GM21723 (cell line): ENCODE measurements at regions not wholly inside any gene's neighbourhood (a gene's known extent, or its start where the extent isn't known, plus 50 kb on each side); places are given as distances from the start of the nearest gene placed in this dataset.
"Not testable (repeated sequence)": the region's sequence is repeated elsewhere in the genome, so short reads cannot be mapped to it uniquely, and the experiment has no call there.

ENCODE experiments used
- ATAC-seq: cut with Tn5 transposase; IDR thresholded peaks from one replicate; pipeline ENCODE4 v1.9.1; 2021; ENCODE audit warnings: mild to moderate bottlenecking, moderate library complexity; ENCODE audit not compliant: unreplicated experiment

- ATAC-seq = no peak
Measured at GRCh38 chr13:58341318-58341717, 709.8 kb downstream of the PCDH17 start.

GRCh38 chr13:58343076-58343475, 711.5 kb downstream of the PCDH17 start:
- ATAC-seq = no peak

GRCh38 chr13:58352100-58352499, 720.6 kb downstream of the PCDH17 start:
- not testable (repeated sequence) for ATAC-seq

GRCh38 chr13:58369936-58370335, 738.4 kb downstream of the PCDH17 start:
- ATAC-seq = no peak

- no peak for ATAC-seq
Measured at GRCh38 chr13:58376349-58376748, 744.8 kb downstream of the PCDH17 start.

- ATAC-seq = no peak
Measured at GRCh38 chr13:58376775-58377174, 745.2 kb downstream of the PCDH17 start.

GRCh38 chr13:58379221-58379620, 747.7 kb downstream of the PCDH17 start:
- ATAC-seq = no peak

- not testable (repeated sequence) for ATAC-seq
Measured at GRCh38 chr13:58385336-58385735, 753.8 kb downstream of the PCDH17 start.

GRCh38 chr13:58397596-58398387, 766.2 kb downstream of the PCDH17 start:
- ATAC-seq = no peak

GRCh38 chr13:58399263-58399662, 767.7 kb downstream of the PCDH17 start:
- ATAC-seq = no peak

GRCh38 chr13:58406545-58406944, 775.0 kb downstream of the PCDH17 start:
- no peak for ATAC-seq

- ATAC-seq = no peak
Measured at GRCh38 chr13:58429917-58430316, 798.4 kb downstream of the PCDH17 start.

- ATAC-seq = no peak
Measured at GRCh38 chr13:58434943-58435342, 803.4 kb downstream of the PCDH17 start.

GRCh38 chr13:58437427-58437826, 805.9 kb downstream of the PCDH17 start:
- ATAC-seq = no peak

- ATAC-seq = no peak
Measured at GRCh38 chr13:58446979-58447378, 815.4 kb downstream of the PCDH17 start.

- ATAC-seq = no peak
Measured at GRCh38 chr13:58452123-58452623, 820.6 kb downstream of the PCDH17 start.

- no peak for ATAC-seq
Measured at GRCh38 chr13:58455094-58455493, 823.5 kb downstream of the PCDH17 start.

GRCh38 chr13:58461217-58461616, 829.7 kb downstream of the PCDH17 start:
- ATAC-seq = no peak

GRCh38 chr13:58463841-58464240, 832.3 kb downstream of the PCDH17 start:
- no peak for ATAC-seq

- no peak for ATAC-seq
Measured at GRCh38 chr13:58467176-58467575, 835.6 kb downstream of the PCDH17 start.

GRCh38 chr13:58472483-58472882, 840.9 kb downstream of the PCDH17 start:
- no peak for ATAC-seq

GRCh38 chr13:58474581-58474980, 843.0 kb downstream of the PCDH17 start:
- no peak for ATAC-seq
